ENCODE measurements at regions not wholly inside any gene's neighbourhood (a gene's known extent, or its start where the extent isn't known, plus 50 kb on each side); places are given as distances from the start of the nearest gene placed in this dataset.

- 100% methylated on average over 1 of the region's 1 CpG for WGBS
- no peak overlapping the region for H3K4me3 ChIP-seq
- H3K27me3 ChIP-seq: no peaks in the 10 kb centered on the region
- H3K27ac ChIP-seq (replicated peaks in 1 of 4): no peak overlapping the region
- DNase-seq (ENCODE audit: extremely low spot score): no peak
- no peaks in the 10 kb centered on the region for H3K36me3 ChIP-seq
- intact Hi-C loops (cut with DNase I): no loop called here
- H3K9me3 ChIP-seq: no peaks in the 10 kb centered on the region
- TF ChIP-seq POLR2A (IDR thresholded peaks at IDR 0.05; ENCODE audit: low read depth) (no peak), POLR2AphosphoS5 (IDR thresholded peaks at IDR 0.05) (no peak), EP300 (IDR thresholded peaks at IDR 0.05) (no peak)
- TF ChIP-seq, protein P1, sequence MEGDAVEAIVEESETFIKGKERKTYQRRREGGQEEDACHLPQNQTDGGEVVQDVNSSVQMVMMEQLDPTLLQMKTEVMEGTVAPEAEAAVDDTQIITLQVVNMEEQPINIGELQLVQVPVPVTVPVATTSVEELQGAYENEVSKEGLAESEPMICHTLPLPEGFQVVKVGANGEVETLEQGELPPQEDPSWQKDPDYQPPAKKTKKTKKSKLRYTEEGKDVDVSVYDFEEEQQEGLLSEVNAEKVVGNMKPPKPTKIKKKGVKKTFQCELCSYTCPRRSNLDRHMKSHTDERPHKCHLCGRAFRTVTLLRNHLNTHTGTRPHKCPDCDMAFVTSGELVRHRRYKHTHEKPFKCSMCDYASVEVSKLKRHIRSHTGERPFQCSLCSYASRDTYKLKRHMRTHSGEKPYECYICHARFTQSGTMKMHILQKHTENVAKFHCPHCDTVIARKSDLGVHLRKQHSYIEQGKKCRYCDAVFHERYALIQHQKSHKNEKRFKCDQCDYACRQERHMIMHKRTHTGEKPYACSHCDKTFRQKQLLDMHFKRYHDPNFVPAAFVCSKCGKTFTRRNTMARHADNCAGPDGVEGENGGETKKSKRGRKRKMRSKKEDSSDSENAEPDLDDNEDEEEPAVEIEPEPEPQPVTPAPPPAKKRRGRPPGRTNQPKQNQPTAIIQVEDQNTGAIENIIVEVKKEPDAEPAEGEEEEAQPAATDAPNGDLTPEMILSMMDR (IDR thresholded peaks at IDR 0.05): no peak
- H3K4me1 ChIP-seq: no peaks in the 10 kb centered on the region
These were observed 111.6 kb upstream of the BMAL1 start for GRCh38 chr11:13166036-13166435.

GRCh38 chr11:13168271-13168670, 109.3 kb upstream of the BMAL1 start:
- H3K27me3 ChIP-seq: no peaks in the 10 kb centered on the region
- intact Hi-C loops (cut with DNase I): no loop called here
- H3K27ac ChIP-seq (replicated peaks in 1 of 4): no peak overlapping the region
- H3K4me1 ChIP-seq: no peaks in the 10 kb centered on the region
- WGBS: 78% methylated on average over 4 of the region's 4 CpGs
- no peaks in the 10 kb centered on the region for H3K9me3 ChIP-seq
- peak; percentile 37 for DNase-seq (ENCODE audit: extremely low spot score)
- H3K36me3 ChIP-seq: no peaks in the 10 kb centered on the region
- no peak overlapping the region for H3K4me3 ChIP-seq
- TF ChIP-seq, protein P1 (IDR thresholded peaks at IDR 0.05): no peak
- no peak for TF ChIP-seq POLR2AphosphoS5 (IDR thresholded peaks at IDR 0.05)
- no peak for TF ChIP-seq EP300 (IDR thresholded peaks at IDR 0.05)
- TF ChIP-seq POLR2A (IDR thresholded peaks at IDR 0.05; ENCODE audit: low read depth): no peak

GRCh38 chr11:13169709-13170108, 107.9 kb upstream of the BMAL1 start:
- Histone ChIP-seq H3K36me3 (no peaks in the 10 kb centered on the region), H3K9me3 (no peaks in the 10 kb centered on the region), H3K4me3 (no peak overlapping the region), H3K27me3 (no peaks in the 10 kb centered on the region), H3K4me1 (no peaks in the 10 kb centered on the region), H3K27ac (replicated peaks in 1 of 4) (no peak overlapping the region)
- TF ChIP-seq POLR2AphosphoS5 (IDR thresholded peaks at IDR 0.05) (no peak), EP300 (IDR thresholded peaks at IDR 0.05) (no peak), POLR2A (IDR thresholded peaks at IDR 0.05; ENCODE audit: low read depth) (no peak)
- TF ChIP-seq, protein P1 (IDR thresholded peaks at IDR 0.05): no peak
- peak; percentile 77 for DNase-seq (ENCODE audit: extremely low spot score)
- WGBS: 67% methylated on average over 2 of the region's 2 CpGs
- intact Hi-C loops (cut with DNase I): no loop called here

DNA sequence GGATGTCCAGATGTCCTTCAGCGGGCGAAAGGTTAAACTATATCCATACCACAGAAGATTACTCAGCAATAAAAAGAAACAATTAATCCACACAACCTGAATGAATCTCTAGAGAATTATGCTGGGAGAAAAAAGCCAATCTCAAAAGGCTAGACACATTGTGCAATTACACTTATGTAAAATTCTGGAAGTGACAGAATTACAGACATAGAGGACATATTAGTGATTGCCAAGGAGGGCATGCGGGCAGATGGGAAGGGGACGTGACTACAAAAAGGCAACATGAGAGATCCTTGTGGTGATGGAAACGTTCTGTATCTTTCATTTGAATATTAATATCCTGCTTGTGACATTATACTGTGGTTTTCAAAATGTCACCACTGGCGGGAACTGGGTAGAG, 103.5 kb upstream of the BMAL1 start:
- 77% methylated on average over 6 of the region's 6 CpGs for WGBS
- TF ChIP-seq POLR2AphosphoS5 (IDR thresholded peaks at IDR 0.05) (no peak), POLR2A (IDR thresholded peaks at IDR 0.05; ENCODE audit: low read depth) (no peak), EP300 (IDR thresholded peaks at IDR 0.05) (no peak)
- TF ChIP-seq, protein P1 (IDR thresholded peaks at IDR 0.05): no peak
- Histone ChIP-seq H3K27me3 (no peaks in the 10 kb centered on the region), H3K36me3 (no peaks in the 10 kb centered on the region), H3K9me3 (no peaks in the 10 kb centered on the region), H3K27ac (replicated peaks in 1 of 4) (no peak overlapping the region), H3K4me3 (no peak overlapping the region), H3K4me1 (no peaks in the 10 kb centered on the region)
- DNase-seq (ENCODE audit: extremely low spot score): no peak
- intact Hi-C loops (cut with DNase I): no loop called here
